Body of pancreas (tissue), 4 donors: ENCODE measurements at regions not wholly inside any gene's neighbourhood (a gene's known extent, or its start where the extent isn't known, plus 50 kb on each side); places are given as distances from the start of the nearest gene placed in this dataset.
"Not testable (repeated sequence)": the region's sequence is repeated elsewhere in the genome, so short reads cannot be mapped to it uniquely, and the experiment has no call there.

Experiments used
- ATAC-seq: fragments of 150-250 bp; one replicate; pipeline ENCODE4 v1.9.1; 2016
- DNase-seq, 4 donors: peaks; one replicate each; pipeline ENCODE4 v3.0.0-alpha.2; 2019
- H3K27ac ChIP-seq, 4 donors: fragments of 200-600 bp; sonication (generic); 1 replicate in 3 of 4; 2 replicates in 1 of 4; pipeline versions ENCODE4 v1.5.1 to v1.6.1; 2016 to 2019; ENCODE audit warnings: mild to moderate bottlenecking in 1 of 4, mixed read lengths in 1 of 4, moderate library complexity in 1 of 4
- H3K27me3 ChIP-seq, 2 donors: fragments of 200-600 bp; sonication (generic); one replicate each; pipeline ENCODE4 v1.6.0; 2016; ENCODE audit warnings: mild to moderate bottlenecking in 1 of 2
- H3K36me3 ChIP-seq, 2 donors: fragments of 200-600 bp; sonication (generic); replicated peaks in 1 of 2; 2 replicates each; pipeline ENCODE4 v1.5.1; 2016; ENCODE audit warnings: low read depth in 2 of 2; ENCODE audit not compliant: insufficient read depth in 1 of 2
- H3K4me1 ChIP-seq: fragments of 200-600 bp; sonication (generic); one replicate; pipeline ENCODE4 v1.6.0; 2016
- H3K4me3 ChIP-seq, 2 donors: fragments of 200-600 bp; sonication (generic); 1 replicate in 1 of 2; 2 replicates in 1 of 2; pipeline ENCODE4 v1.5.1; 2016 to 2019
- H3K9me3 ChIP-seq, 3 donors: fragments of 200-600 bp; sonication (generic); 1 replicate in 2 of 3; 2 replicates in 1 of 3; pipeline ENCODE4 v1.5.1; 2016
- POLR2A ChIP-seq, 3 donors: fragments of 450-650 bp; IDR thresholded peaks; one replicate each; pipeline ENCODE4 v1.6.1; 2016; ENCODE audit warnings: antibody characterized with exemption in 3 of 3, mild to moderate bottlenecking in 2 of 3
- WGBS, 2 donors: methylation state at CpG; one replicate each; pipeline ENCODE4 v1.1.5; 2017; 5-methylcytosine and 5-hydroxymethylcytosine counted together
- intact Hi-C: fragments of 100-400 bp; cut with DNase I; formaldehyde crosslinking; loops from one replicate; pipeline ENCODE4 v1.15.1; 2023
- TF ChIP-seq, protein P1 (sequence below), 7 experiments: fragments of 450-650 bp in 4 of 7; fragments of 200-600 bp in 3 of 7; sonication (generic) in 3 of 7; IDR thresholded peaks; one replicate each; pipeline ENCODE4 v1.5.1; 2016 to 2019; ENCODE audit warnings: antibody characterized with exemption in 7 of 7

- DNase-seq (no peak), ATAC-seq (no peak)
- Histone ChIP-seq H3K9me3 (no peaks in the 10 kb centered on the region), H3K4me1 (no peaks in the 10 kb centered on the region), H3K4me3 (no peak overlapping the region), H3K27ac (no peak overlapping the region), H3K36me3 (no peaks in the 10 kb centered on the region), H3K27me3 (no peaks in the 10 kb centered on the region)
- intact Hi-C loops = loop anchor here (10.0 kb wide), 1 partner anchor 222 kb away; no protein-coding TSS in a partner anchor
- TF ChIP-seq, protein P1, sequence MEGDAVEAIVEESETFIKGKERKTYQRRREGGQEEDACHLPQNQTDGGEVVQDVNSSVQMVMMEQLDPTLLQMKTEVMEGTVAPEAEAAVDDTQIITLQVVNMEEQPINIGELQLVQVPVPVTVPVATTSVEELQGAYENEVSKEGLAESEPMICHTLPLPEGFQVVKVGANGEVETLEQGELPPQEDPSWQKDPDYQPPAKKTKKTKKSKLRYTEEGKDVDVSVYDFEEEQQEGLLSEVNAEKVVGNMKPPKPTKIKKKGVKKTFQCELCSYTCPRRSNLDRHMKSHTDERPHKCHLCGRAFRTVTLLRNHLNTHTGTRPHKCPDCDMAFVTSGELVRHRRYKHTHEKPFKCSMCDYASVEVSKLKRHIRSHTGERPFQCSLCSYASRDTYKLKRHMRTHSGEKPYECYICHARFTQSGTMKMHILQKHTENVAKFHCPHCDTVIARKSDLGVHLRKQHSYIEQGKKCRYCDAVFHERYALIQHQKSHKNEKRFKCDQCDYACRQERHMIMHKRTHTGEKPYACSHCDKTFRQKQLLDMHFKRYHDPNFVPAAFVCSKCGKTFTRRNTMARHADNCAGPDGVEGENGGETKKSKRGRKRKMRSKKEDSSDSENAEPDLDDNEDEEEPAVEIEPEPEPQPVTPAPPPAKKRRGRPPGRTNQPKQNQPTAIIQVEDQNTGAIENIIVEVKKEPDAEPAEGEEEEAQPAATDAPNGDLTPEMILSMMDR (IDR thresholded peaks at IDR 0.05) = no peak
- no peak for TF ChIP-seq POLR2A (IDR thresholded peaks at IDR 0.05)
- WGBS, 2 donors = 69 to 72% methylated on average over 2 of the region's 2 CpGs
Measured at GRCh38 chr21:17682924-17683323, 70.2 kb upstream of the BTG3 start.

GRCh38 chr21:17679002-17679600, 66.4 kb upstream of the BTG3 start:
- intact Hi-C loops = no loop called here

DNA sequence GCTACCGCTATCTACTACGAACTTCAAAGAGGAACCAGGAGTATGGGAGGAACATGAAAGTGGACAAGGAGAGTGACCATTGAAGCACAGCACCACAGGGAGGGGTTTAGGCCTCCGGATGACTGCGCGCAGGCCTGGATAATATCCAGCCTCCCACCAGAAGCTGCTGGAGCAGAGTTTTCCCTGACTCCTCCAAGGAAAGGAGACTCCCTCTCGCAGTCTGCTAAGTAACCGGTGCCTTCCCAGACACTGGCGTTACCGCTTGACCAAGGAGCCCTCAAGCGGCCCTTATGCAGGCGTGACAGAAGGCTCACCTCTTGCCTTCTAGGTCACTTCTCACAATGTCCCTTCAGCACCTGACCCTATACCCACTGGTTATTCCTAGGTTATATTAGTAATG, 64.2 kb upstream of the BTG3 start:
- WGBS, 2 donors = 70 to 74% methylated on average over 11 of the region's 11 CpGs
- ATAC-seq, H3K4me1 ChIP-seq, DNase-seq, intact Hi-C loops, H3K27me3 ChIP-seq, H3K27ac ChIP-seq, H3K4me3 ChIP-seq, H3K36me3 ChIP-seq, H3K9me3 ChIP-seq: not testable (repeated sequence)

More at GRCh38 chr21:17679002-17679600, 66.4 kb upstream of the BTG3 start:
- no peak for TF ChIP-seq POLR2A (IDR thresholded peaks at IDR 0.05)
- TF ChIP-seq, protein P1 (IDR thresholded peaks at IDR 0.05) = peak; percentile 58 to 90 (median 85)
- 0% methylated on average over 1 of the region's 1 CpG for WGBS, 2 donors
- H3K4me1 ChIP-seq = no peaks in the 10 kb centered on the region
- no peak overlapping the region for H3K4me3 ChIP-seq
- ATAC-seq (peak; percentile 91), DNase-seq (peak in 1 of 4 donors; percentile 44)
- H3K36me3 ChIP-seq = no peaks in the 10 kb centered on the region
- H3K27me3 ChIP-seq = no peaks in the 10 kb centered on the region
- no peaks in the 10 kb centered on the region for H3K9me3 ChIP-seq
- H3K27ac ChIP-seq = no peak overlapping the region

GRCh38 chr21:17674106-17674505, 61.4 kb upstream of the BTG3 start:
- Histone ChIP-seq H3K9me3 (no peaks in the 10 kb centered on the region), H3K4me1 (no peaks in the 10 kb centered on the region), H3K4me3 (no peak overlapping the region), H3K27me3 (no peaks in the 10 kb centered on the region), H3K36me3 (no peaks in the 10 kb centered on the region), H3K27ac (no peak overlapping the region)
- DNase-seq (no peak), ATAC-seq (no peak)
- no peak for TF ChIP-seq POLR2A (IDR thresholded peaks at IDR 0.05)
- TF ChIP-seq, protein P1 (IDR thresholded peaks at IDR 0.05) = no peak
- intact Hi-C loops = loop anchor here (5.0 kb wide), 1 partner anchor 248 kb away; no protein-coding TSS in a partner anchor
- WGBS, 2 donors = 33 to 43% methylated on average over 4 of the region's 4 CpGs

- Histone ChIP-seq H3K4me1 (no peaks in the 10 kb centered on the region), H3K36me3 (no peaks in the 10 kb centered on the region), H3K27me3 (no peaks in the 10 kb centered on the region), H3K4me3 (no peak overlapping the region), H3K9me3 (no peaks in the 10 kb centered on the region), H3K27ac (no peak overlapping the region)
- 36 to 44% methylated on average over 11 of the region's 11 CpGs for WGBS, 2 donors
- DNase-seq (no peak), ATAC-seq (no peak)
- intact Hi-C loops = loop anchor here (5.0 kb wide), 1 partner anchor 249 kb away; no protein-coding TSS in a partner anchor
- no peak for TF ChIP-seq POLR2A (IDR thresholded peaks at IDR 0.05)
- TF ChIP-seq, protein P1 (IDR thresholded peaks at IDR 0.05) = no peak
Measured at GRCh38 chr21:17673261-17674020, 60.7 kb upstream of the BTG3 start.
